ENCODE measurements at regions not wholly inside any gene's neighbourhood (a gene's known extent, or its start where the extent isn't known, plus 50 kb on each side); places are given as distances from the start of the nearest gene placed in this dataset.
"Not testable (repeated sequence)": the region's sequence is repeated elsewhere in the genome, so short reads cannot be mapped to it uniquely, and the experiment has no call there.

- DNase-seq: not testable (repeated sequence)
These were observed 164.2 kb upstream of the TMPRSS15 start for GRCh38 chr21:18567770-18568169.

- no peak for DNase-seq
These were observed 184.5 kb upstream of the TMPRSS15 start for GRCh38 chr21:18588001-18588662.

- DNase-seq: no peak
These were observed 197.6 kb upstream of the TMPRSS15 start for GRCh38 chr21:18601146-18601545.

- DNase-seq: no peak
These were observed 199.1 kb upstream of the TMPRSS15 start for GRCh38 chr21:18602711-18603110.

GRCh38 chr21:18603261-18603660 is 199.7 kb upstream of the TMPRSS15 start:
- no peak for DNase-seq

- no peak for DNase-seq
These were observed 200.4 kb upstream of the TMPRSS15 start for GRCh38 chr21:18603980-18604379.

GRCh38 chr21:18608226-18608625 is 204.6 kb upstream of the TMPRSS15 start:
- no peak for DNase-seq

- no peak for DNase-seq
These were observed 210.7 kb upstream of the TMPRSS15 start for GRCh38 chr21:18614303-18614702.

GRCh38 chr21:18617291-18617690 is 213.7 kb upstream of the TMPRSS15 start:
- no peak for DNase-seq

- no peak for DNase-seq
These were observed 216.9 kb upstream of the TMPRSS15 start for GRCh38 chr21:18620436-18620835.

GRCh38 chr21:18622383-18622782 is 218.8 kb upstream of the TMPRSS15 start:
- no peak for DNase-seq

GRCh38 chr21:18630446-18630845 is 226.9 kb upstream of the TMPRSS15 start:
- no peak for DNase-seq

GRCh38 chr21:18636897-18637296 is 233.3 kb upstream of the TMPRSS15 start:
- no peak for DNase-seq

GRCh38 chr21:18646116-18646515 is 242.5 kb upstream of the TMPRSS15 start:
- no peak for DNase-seq

GRCh38 chr21:18655931-18656330 is 252.3 kb upstream of the TMPRSS15 start:
- no peak for DNase-seq

- no peak for DNase-seq
These were observed 258.3 kb upstream of the TMPRSS15 start for GRCh38 chr21:18661842-18662241.

GRCh38 chr21:18663663-18664062 is 260.1 kb upstream of the TMPRSS15 start:
- DNase-seq: no peak

GRCh38 chr21:18666725-18667124 is 263.1 kb upstream of the TMPRSS15 start:
- DNase-seq: no peak

- no peak for DNase-seq
These were observed 270.2 kb upstream of the TMPRSS15 start for GRCh38 chr21:18673789-18674188.

GRCh38 chr21:18677632-18678031 is 274.0 kb upstream of the TMPRSS15 start:
- no peak for DNase-seq

- no peak for DNase-seq
These were observed 302.4 kb upstream of the TMPRSS15 start for GRCh38 chr21:18705971-18706370.

- no peak for DNase-seq
These were observed 308.1 kb upstream of the TMPRSS15 start for GRCh38 chr21:18711662-18712061.

GRCh38 chr21:18715606-18716005 is 312.0 kb upstream of the TMPRSS15 start:
- DNase-seq: no peak

GRCh38 chr21:18716578-18717138 is 313.1 kb upstream of the TMPRSS15 start:
- no peak for DNase-seq

- DNase-seq: no peak
These were observed 318.6 kb upstream of the TMPRSS15 start for GRCh38 chr21:18722193-18722592.
